H1 (cell line): ENCODE measurements at regions not wholly inside any gene's neighbourhood (a gene's known extent, or its start where the extent isn't known, plus 50 kb on each side); places are given as distances from the start of the nearest gene placed in this dataset.

Experiments used
- BACH1 ChIP-seq: IDR thresholded peaks from 2 replicates; pipeline ENCODE4 v1.6.1; 2012; ENCODE audit warnings: low read length, improper control_type of control experiment
- CBX5 ChIP-seq: fragments of 300-800, 300-1000 bp; sonication (generic); IDR thresholded peaks from 2 replicates; pipeline ENCODE4 v1.7.1; 2016; ENCODE audit warnings: antibody characterized with exemption, low read length, low read depth
- CHD2 ChIP-seq: IDR thresholded peaks from 2 replicates; pipeline ENCODE4 v1.6.1; 2012; ENCODE audit warnings: low read length, improper control_type of control experiment
- CTCF ChIP-seq, 3 experiments: IDR thresholded peaks; 1 replicate in 2 of 3; 2 replicates in 1 of 3; pipeline versions ENCODE4 v1.5.1 to v1.6.1; 2011; ENCODE audit warnings: low read length in 3 of 3, mild to moderate bottlenecking in 3 of 3, inconsistent platforms in 2 of 3, low read depth in 1 of 3, moderate library complexity in 1 of 3; ENCODE audit not compliant: insufficient read depth in 1 of 3; ENCODE audit errors: control extremely low read depth in 1 of 3
- EP300 ChIP-seq, 2 experiments: IDR thresholded peaks; 1 replicate in 1 of 2; 2 replicates in 1 of 2; pipeline ENCODE4 v1.6.1; 2011 to 2012; ENCODE audit warnings: low read depth in 2 of 2, low read length in 2 of 2, mild to moderate bottlenecking in 2 of 2, borderline replicate concordance in 1 of 2, inconsistent platforms in 1 of 2, moderate library complexity in 1 of 2
- HDAC2 ChIP-seq, 2 experiments: fragments of 300-600 bp in 1 of 2; sonication (generic) in 1 of 2; IDR thresholded peaks; 2 replicates each; pipeline ENCODE4 v1.6.1; 2011 to 2012; ENCODE audit warnings: low read depth in 2 of 2, low read length in 2 of 2, mild to moderate bottlenecking in 2 of 2, moderate library complexity in 2 of 2, borderline replicate concordance in 1 of 2, inconsistent platforms in 1 of 2
- NRF1 ChIP-seq: IDR thresholded peaks from 2 replicates; pipeline ENCODE4 v1.6.1; 2011; ENCODE audit warnings: mild to moderate bottlenecking, low read depth, low read length, improper control_type of control experiment
- POLR2A ChIP-seq, 2 experiments: IDR thresholded peaks; 1 replicate in 1 of 2; 2 replicates in 1 of 2; pipeline ENCODE4 v1.6.1; 2011; ENCODE audit warnings: low read depth in 2 of 2, low read length in 2 of 2, mild to moderate bottlenecking in 2 of 2; ENCODE audit errors: control extremely low read depth in 1 of 2
- RBBP5 ChIP-seq: IDR thresholded peaks from 2 replicates; pipeline ENCODE4 v1.7.1; 2012; ENCODE audit warnings: low read depth, mild to moderate bottlenecking, inconsistent platforms, low read length, moderate library complexity, borderline replicate concordance
- RNF2 ChIP-seq: fragments of 200-900, 300-1000 bp; sonication (generic); IDR thresholded peaks from 2 replicates; pipeline ENCODE4 v1.7.1; 2016; ENCODE audit warnings: borderline replicate concordance, low read depth, mild to moderate bottlenecking, antibody characterized with exemption, low read length; ENCODE audit not compliant: poor library complexity, severe bottlenecking; ENCODE audit errors: missing control alignments
- SP2 ChIP-seq: IDR thresholded peaks from 2 replicates; pipeline ENCODE4 v1.6.1; 2012; ENCODE audit warnings: mild to moderate bottlenecking, low read length, inconsistent platforms
- YY1 ChIP-seq: IDR thresholded peaks from 2 replicates; pipeline ENCODE4 v1.6.1; 2011; ENCODE audit warnings: low read depth, mild to moderate bottlenecking, low read length
- ZNF274 ChIP-seq: IDR thresholded peaks from 2 replicates; pipeline ENCODE4 v1.7.0; 2012; ENCODE audit warnings: low read length, borderline replicate concordance; ENCODE audit errors: extremely low read depth

GRCh38 chr5:167466992-167467391, 824.5 kb upstream of the WWC1 start:
- no peak for TF ChIP-seq CTCF (IDR thresholded peaks at IDR 0.05; ENCODE audit: control extremely low read depth in 1 of 3, insufficient read depth in 1 of 3, low read depth in 1 of 3, low read length in 3 of 3)
- TF ChIP-seq CBX5 = no peak
- no peak for TF ChIP-seq SP2
- TF ChIP-seq BACH1 = no peak
- no peak for TF ChIP-seq NRF1
- no peak for TF ChIP-seq RBBP5
- TF ChIP-seq HDAC2 (IDR thresholded peaks at IDR 0.05; ENCODE audit: borderline replicate concordance in 1 of 2, low read depth in 2 of 2, low read length in 2 of 2) = no peak
- TF ChIP-seq YY1 = no peak
- TF ChIP-seq POLR2A (IDR thresholded peaks at IDR 0.05; ENCODE audit: control extremely low read depth in 1 of 2, low read depth in 2 of 2, low read length in 2 of 2) = no peak
- no peak for TF ChIP-seq EP300 (IDR thresholded peaks at IDR 0.05; ENCODE audit: borderline replicate concordance in 1 of 2, low read depth in 2 of 2, low read length in 2 of 2)
- no peak for TF ChIP-seq ZNF274
- TF ChIP-seq CHD2 = no peak
- TF ChIP-seq RNF2 = no peak
